GM23338 (cell line): ENCODE measurements at regions not wholly inside any gene's neighbourhood (a gene's known extent, or its start where the extent isn't known, plus 50 kb on each side); places are given as distances from the start of the nearest gene placed in this dataset.

Source experiments
- ATAC-seq: fragments of 200-7000 bp; cut with Tn5 transposase; 3 replicates; pipeline ENCODE4 v1.9.1; 2020
- DNase-seq: peaks from one replicate; pipeline ENCODE4 v3.0.0-alpha.2; 2015; ENCODE audit warnings: low spot score
- H2AFZ ChIP-seq: fragments of 200-600 bp; sonication (generic); 2 replicates; pipeline ENCODE4 v1.8.0; 2016; ENCODE audit warnings: antibody characterized with exemption, mild to moderate bottlenecking, moderate library complexity
- H3F3A ChIP-seq: fragments of 200-600 bp; sonication (generic); replicated peaks from 2 replicates; pipeline ENCODE4 v1.8.0; 2017; ENCODE audit warnings: antibody characterized with exemption, mixed run types, low read depth
- H3K27ac ChIP-seq: fragments of 200-600 bp; sonication (generic); 2 replicates; pipeline ENCODE4 v1.6.1; 2016; ENCODE audit warnings: low read depth
- H3K27me3 ChIP-seq: fragments of 200-600 bp; sonication (generic); 2 replicates; pipeline ENCODE4 v1.8.0; 2016; ENCODE audit warnings: mild to moderate bottlenecking, mixed run types, moderate library complexity; ENCODE audit not compliant: insufficient read depth
- H3K36me3 ChIP-seq: fragments of 200-600 bp; sonication (generic); 2 replicates; pipeline ENCODE4 v1.8.0; 2016; ENCODE audit warnings: mild to moderate bottlenecking; ENCODE audit not compliant: insufficient read depth
- H3K4me1 ChIP-seq: fragments of 200-600 bp; sonication (generic); 2 replicates; pipeline ENCODE4 v1.8.0; 2016; ENCODE audit warnings: mild to moderate bottlenecking, moderate library complexity; ENCODE audit not compliant: insufficient read depth
- H3K4me2 ChIP-seq: fragments of 200-600 bp; sonication (generic); 2 replicates; pipeline ENCODE4 v1.7.1; 2017; ENCODE audit warnings: mixed run types
- H3K4me3 ChIP-seq: fragments of 200-600 bp; sonication (generic); 2 replicates; pipeline ENCODE4 v1.6.1; 2016; ENCODE audit warnings: mixed run types
- H3K79me2 ChIP-seq: fragments of 200-600 bp; sonication (generic); replicated peaks from 2 replicates; pipeline ENCODE4 v1.8.0; 2017; ENCODE audit warnings: mild to moderate bottlenecking; ENCODE audit not compliant: insufficient read depth
- H3K9me2 ChIP-seq: fragments of 200-600 bp; sonication (generic); 2 replicates; pipeline ENCODE4 v1.8.0; 2017; ENCODE audit not compliant: insufficient read depth
- H4K20me1 ChIP-seq: fragments of 200-600 bp; sonication (generic); replicated peaks from 2 replicates; pipeline ENCODE4 v1.8.0; 2017; ENCODE audit warnings: mild to moderate bottlenecking; ENCODE audit not compliant: insufficient read depth
- H3K27ac Mint-ChIP-seq: 2 replicates; pipeline ENCODE4 v1.8.0; 2020; ENCODE audit warnings: inconsistent platforms, mild to moderate bottlenecking, moderate library complexity, mixed read lengths
- H3K27me3 Mint-ChIP-seq: 3 replicates; pipeline ENCODE4 v1.8.0; 2022; ENCODE audit warnings: low read depth, mild to moderate bottlenecking, moderate library complexity, mixed read lengths, inconsistent platforms; ENCODE audit not compliant: insufficient read depth, poor library complexity
- H3K36me3 Mint-ChIP-seq: 3 replicates; pipeline ENCODE4 v1.8.0; 2021; ENCODE audit warnings: low read depth, mild to moderate bottlenecking, inconsistent platforms, moderate library complexity, mixed read lengths
- H3K4me1 Mint-ChIP-seq: 3 replicates; pipeline ENCODE4 v1.8.0; 2020; ENCODE audit warnings: mild to moderate bottlenecking, inconsistent platforms, mixed read lengths
- H3K4me3 Mint-ChIP-seq: 3 replicates; pipeline ENCODE4 v1.8.0; 2021; ENCODE audit warnings: moderate library complexity, mild to moderate bottlenecking, inconsistent platforms, mixed read lengths
- H3K9me3 Mint-ChIP-seq: 3 replicates; pipeline ENCODE4 v1.8.0; 2020; ENCODE audit warnings: moderate library complexity, mild to moderate bottlenecking, inconsistent platforms, mixed read lengths
- CREB1 ChIP-seq: fragments of 250-450 bp; sonication (Bioruptor Pico); IDR thresholded peaks from 2 replicates; pipeline ENCODE4 v1.5.0; 2020; ENCODE audit warnings: low read depth, mild to moderate bottlenecking, moderate library complexity
- EZH2 ChIP-seq: fragments of 200-600 bp; sonication (generic); IDR thresholded peaks from one replicate; pipeline ENCODE4 v1.8.0; 2017; ENCODE audit warnings: antibody characterized with exemption, mild to moderate bottlenecking, low read depth; ENCODE audit not compliant: unreplicated experiment
- EZH2phosphoT487 ChIP-seq: fragments of 200-600 bp; sonication (generic); IDR thresholded peaks from one replicate; pipeline ENCODE4 v1.8.1; 2018; ENCODE audit warnings: antibody characterized with exemption; ENCODE audit not compliant: unreplicated experiment
- JUNB ChIP-seq: IDR thresholded peaks from one replicate; pipeline ENCODE4 v1.6.1; 2016; ENCODE audit warnings: antibody characterized with exemption; ENCODE audit not compliant: unreplicated experiment
- NANOG ChIP-seq: IDR thresholded peaks from 2 replicates; pipeline ENCODE4 v1.6.1; 2016; ENCODE audit warnings: antibody characterized with exemption, borderline replicate concordance
- POLR2AphosphoS5 ChIP-seq: IDR thresholded peaks from 2 replicates; pipeline ENCODE4 v1.6.1; 2016; ENCODE audit warnings: antibody characterized with exemption, low read depth
- STAT1 ChIP-seq: IDR thresholded peaks from one replicate; pipeline ENCODE4 v1.6.1; 2016; ENCODE audit warnings: antibody characterized with exemption; ENCODE audit not compliant: unreplicated experiment
- ZNF114 ChIP-seq: fragments of 250-450 bp; sonication (Bioruptor Pico); IDR thresholded peaks from 2 replicates; pipeline ENCODE4 v1.5.0; 2020; ENCODE audit warnings: mild to moderate bottlenecking, moderate library complexity
- ZNF331 ChIP-seq: fragments of 250-450 bp; sonication (Bioruptor Pico); IDR thresholded peaks from 2 replicates; pipeline ENCODE4 v1.5.0; 2020; ENCODE audit warnings: low read depth, mild to moderate bottlenecking, moderate library complexity
- TF ChIP-seq, protein P1 (sequence below): fragments of 250-450 bp; sonication (Bioruptor Pico); IDR thresholded peaks from 2 replicates; pipeline ENCODE4 v1.5.0; 2020; ENCODE audit warnings: mild to moderate bottlenecking, moderate library complexity
- TF ChIP-seq, protein P2 (sequence below), 2 experiments: fragments of 200-600 bp in 1 of 2; sonication (generic) in 1 of 2; conservative IDR thresholded peaks; 2 replicates each; pipeline versions ENCODE4 v1.5.1 to v1.6.1; 2016 to 2017; ENCODE audit warnings: antibody characterized with exemption in 2 of 2, low read depth in 2 of 2, mild to moderate bottlenecking in 2 of 2, moderate library complexity in 1 of 2
- TF ChIP-seq, protein P3 (sequence below): IDR thresholded peaks from one replicate; pipeline ENCODE4 v1.6.1; 2018; ENCODE audit warnings: antibody characterized with exemption; ENCODE audit not compliant: unreplicated experiment
- TF ChIP-seq, protein P4 (sequence below): IDR thresholded peaks from 2 replicates; pipeline ENCODE4 v1.6.1; 2016; ENCODE audit warnings: antibody characterized with exemption

DNA sequence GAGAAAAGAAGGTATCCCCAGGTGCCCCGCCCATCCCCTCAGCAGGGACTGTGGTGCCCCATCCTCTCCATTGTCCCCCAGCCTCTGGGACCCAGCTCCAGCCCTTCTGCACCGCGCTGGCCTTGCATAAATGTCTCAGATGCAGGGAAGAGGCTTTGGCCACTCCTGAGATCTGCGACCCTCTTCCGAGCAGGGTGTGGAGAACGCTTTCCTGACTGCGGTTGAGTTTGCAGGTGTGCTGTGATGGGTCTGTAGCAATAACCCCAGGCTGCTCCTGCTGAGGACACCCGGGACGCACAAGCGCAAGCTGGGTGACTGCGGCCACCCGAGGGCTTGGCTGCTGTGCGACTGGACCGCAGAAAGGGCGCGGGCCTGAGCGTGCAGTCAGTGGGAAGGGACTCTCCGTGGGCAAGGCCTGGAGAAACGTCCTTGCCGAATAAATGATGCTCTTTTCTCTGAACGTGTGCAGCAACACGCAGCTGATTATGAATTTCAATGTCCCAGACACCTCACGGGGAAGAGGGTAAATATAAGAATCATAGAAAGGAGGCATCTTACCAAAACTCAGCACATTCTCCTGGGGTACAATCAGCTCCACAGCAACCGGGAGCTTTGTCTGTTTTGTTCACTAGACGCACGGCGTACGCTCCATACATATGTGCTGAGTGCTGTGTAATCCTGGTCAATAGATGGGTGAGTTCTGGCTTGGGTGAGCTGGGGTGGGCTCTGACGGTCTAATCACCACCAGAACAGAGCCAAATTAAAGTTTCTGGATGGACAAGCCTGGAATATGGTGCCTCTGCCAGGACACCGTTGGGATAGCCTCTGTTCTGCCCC, 67.5 kb upstream of the ZNF516 start:
- H3K4me3 ChIP-seq = no peak overlapping the region
- TF ChIP-seq EZH2 (no peak), EZH2phosphoT487 (no peak), JUNB (no peak), STAT1 (no peak), ZNF331 (CRISPR knock-in tag) (no peak), CREB1 (no peak), POLR2AphosphoS5 (no peak), NANOG (no peak), ZNF114 (no peak)
- TF ChIP-seq, protein P1, sequence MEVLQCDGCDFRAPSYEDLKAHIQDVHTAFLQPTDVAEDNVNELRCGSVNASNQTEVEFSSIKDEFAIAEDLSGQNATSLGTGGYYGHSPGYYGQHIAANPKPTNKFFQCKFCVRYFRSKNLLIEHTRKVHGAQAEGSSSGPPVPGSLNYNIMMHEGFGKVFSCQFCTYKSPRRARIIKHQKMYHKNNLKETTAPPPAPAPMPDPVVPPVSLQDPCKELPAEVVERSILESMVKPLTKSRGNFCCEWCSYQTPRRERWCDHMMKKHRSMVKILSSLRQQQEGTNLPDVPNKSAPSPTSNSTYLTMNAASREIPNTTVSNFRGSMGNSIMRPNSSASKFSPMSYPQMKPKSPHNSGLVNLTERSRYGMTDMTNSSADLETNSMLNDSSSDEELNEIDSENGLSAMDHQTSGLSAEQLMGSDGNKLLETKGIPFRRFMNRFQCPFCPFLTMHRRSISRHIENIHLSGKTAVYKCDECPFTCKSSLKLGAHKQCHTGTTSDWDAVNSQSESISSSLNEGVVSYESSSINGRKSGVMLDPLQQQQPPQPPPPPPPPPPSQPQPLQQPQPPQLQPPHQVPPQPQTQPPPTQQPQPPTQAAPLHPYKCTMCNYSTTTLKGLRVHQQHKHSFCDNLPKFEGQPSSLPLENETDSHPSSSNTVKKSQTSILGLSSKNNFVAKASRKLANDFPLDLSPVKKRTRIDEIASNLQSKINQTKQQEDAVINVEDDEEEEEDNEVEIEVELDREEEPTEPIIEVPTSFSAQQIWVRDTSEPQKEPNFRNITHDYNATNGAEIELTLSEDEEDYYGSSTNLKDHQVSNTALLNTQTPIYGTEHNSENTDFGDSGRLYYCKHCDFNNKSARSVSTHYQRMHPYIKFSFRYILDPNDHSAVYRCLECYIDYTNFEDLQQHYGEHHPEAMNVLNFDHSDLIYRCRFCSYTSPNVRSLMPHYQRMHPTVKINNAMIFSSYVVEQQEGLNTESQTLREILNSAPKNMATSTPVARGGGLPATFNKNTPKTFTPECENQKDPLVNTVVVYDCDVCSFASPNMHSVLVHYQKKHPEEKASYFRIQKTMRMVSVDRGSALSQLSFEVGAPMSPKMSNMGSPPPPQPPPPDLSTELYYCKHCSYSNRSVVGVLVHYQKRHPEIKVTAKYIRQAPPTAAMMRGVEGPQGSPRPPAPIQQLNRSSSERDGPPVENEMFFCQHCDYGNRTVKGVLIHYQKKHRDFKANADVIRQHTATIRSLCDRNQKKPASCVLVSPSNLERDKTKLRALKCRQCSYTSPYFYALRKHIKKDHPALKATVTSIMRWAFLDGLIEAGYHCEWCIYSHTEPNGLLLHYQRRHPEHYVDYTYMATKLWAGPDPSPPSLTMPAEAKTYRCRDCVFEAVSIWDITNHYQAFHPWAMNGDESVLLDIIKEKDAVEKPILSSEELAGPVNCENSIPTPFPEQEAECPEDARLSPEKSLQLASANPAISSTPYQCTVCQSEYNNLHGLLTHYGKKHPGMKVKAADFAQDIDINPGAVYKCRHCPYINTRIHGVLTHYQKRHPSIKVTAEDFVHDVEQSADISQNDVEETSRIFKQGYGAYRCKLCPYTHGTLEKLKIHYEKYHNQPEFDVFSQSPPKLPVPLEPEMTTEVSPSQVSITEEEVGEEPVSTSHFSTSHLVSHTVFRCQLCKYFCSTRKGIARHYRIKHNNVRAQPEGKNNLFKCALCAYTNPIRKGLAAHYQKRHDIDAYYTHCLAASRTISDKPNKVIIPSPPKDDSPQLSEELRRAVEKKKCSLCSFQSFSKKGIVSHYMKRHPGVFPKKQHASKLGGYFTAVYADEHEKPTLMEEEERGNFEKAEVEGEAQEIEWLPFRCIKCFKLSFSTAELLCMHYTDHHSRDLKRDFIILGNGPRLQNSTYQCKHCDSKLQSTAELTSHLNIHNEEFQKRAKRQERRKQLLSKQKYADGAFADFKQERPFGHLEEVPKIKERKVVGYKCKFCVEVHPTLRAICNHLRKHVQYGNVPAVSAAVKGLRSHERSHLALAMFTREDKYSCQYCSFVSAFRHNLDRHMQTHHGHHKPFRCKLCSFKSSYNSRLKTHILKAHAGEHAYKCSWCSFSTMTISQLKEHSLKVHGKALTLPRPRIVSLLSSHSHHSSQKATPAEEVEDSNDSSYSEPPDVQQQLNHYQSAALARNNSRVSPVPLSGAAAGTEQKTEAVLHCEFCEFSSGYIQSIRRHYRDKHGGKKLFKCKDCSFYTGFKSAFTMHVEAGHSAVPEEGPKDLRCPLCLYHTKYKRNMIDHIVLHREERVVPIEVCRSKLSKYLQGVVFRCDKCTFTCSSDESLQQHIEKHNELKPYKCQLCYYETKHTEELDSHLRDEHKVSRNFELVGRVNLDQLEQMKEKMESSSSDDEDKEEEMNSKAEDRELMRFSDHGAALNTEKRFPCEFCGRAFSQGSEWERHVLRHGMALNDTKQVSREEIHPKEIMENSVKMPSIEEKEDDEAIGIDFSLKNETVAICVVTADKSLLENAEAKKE = no peak
- TF ChIP-seq, protein P2, sequence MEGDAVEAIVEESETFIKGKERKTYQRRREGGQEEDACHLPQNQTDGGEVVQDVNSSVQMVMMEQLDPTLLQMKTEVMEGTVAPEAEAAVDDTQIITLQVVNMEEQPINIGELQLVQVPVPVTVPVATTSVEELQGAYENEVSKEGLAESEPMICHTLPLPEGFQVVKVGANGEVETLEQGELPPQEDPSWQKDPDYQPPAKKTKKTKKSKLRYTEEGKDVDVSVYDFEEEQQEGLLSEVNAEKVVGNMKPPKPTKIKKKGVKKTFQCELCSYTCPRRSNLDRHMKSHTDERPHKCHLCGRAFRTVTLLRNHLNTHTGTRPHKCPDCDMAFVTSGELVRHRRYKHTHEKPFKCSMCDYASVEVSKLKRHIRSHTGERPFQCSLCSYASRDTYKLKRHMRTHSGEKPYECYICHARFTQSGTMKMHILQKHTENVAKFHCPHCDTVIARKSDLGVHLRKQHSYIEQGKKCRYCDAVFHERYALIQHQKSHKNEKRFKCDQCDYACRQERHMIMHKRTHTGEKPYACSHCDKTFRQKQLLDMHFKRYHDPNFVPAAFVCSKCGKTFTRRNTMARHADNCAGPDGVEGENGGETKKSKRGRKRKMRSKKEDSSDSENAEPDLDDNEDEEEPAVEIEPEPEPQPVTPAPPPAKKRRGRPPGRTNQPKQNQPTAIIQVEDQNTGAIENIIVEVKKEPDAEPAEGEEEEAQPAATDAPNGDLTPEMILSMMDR (conservative IDR thresholded peaks at IDR 0.05; ENCODE audit: low read depth in 2 of 2) = no peak
- TF ChIP-seq, protein P3, sequence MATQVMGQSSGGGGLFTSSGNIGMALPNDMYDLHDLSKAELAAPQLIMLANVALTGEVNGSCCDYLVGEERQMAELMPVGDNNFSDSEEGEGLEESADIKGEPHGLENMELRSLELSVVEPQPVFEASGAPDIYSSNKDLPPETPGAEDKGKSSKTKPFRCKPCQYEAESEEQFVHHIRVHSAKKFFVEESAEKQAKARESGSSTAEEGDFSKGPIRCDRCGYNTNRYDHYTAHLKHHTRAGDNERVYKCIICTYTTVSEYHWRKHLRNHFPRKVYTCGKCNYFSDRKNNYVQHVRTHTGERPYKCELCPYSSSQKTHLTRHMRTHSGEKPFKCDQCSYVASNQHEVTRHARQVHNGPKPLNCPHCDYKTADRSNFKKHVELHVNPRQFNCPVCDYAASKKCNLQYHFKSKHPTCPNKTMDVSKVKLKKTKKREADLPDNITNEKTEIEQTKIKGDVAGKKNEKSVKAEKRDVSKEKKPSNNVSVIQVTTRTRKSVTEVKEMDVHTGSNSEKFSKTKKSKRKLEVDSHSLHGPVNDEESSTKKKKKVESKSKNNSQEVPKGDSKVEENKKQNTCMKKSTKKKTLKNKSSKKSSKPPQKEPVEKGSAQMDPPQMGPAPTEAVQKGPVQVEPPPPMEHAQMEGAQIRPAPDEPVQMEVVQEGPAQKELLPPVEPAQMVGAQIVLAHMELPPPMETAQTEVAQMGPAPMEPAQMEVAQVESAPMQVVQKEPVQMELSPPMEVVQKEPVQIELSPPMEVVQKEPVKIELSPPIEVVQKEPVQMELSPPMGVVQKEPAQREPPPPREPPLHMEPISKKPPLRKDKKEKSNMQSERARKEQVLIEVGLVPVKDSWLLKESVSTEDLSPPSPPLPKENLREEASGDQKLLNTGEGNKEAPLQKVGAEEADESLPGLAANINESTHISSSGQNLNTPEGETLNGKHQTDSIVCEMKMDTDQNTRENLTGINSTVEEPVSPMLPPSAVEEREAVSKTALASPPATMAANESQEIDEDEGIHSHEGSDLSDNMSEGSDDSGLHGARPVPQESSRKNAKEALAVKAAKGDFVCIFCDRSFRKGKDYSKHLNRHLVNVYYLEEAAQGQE = no peak
- TF ChIP-seq, protein P4, sequence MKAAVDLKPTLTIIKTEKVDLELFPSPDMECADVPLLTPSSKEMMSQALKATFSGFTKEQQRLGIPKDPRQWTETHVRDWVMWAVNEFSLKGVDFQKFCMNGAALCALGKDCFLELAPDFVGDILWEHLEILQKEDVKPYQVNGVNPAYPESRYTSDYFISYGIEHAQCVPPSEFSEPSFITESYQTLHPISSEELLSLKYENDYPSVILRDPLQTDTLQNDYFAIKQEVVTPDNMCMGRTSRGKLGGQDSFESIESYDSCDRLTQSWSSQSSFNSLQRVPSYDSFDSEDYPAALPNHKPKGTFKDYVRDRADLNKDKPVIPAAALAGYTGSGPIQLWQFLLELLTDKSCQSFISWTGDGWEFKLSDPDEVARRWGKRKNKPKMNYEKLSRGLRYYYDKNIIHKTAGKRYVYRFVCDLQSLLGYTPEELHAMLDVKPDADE = no peak
- H3K27ac ChIP-seq = no peak overlapping the region
- peaks cover 4% of the 10 kb centered on the region for H3K4me1 ChIP-seq
- no peak overlapping the region for H3K4me2 ChIP-seq
- H3K36me3 ChIP-seq = no peaks in the 10 kb centered on the region; the same call in 1 of the 2 replicates
- Mint-ChIP-seq H3K27me3 (peaks cover 10% of the 10 kb centered on the region), H3K4me1 (peaks cover 12% of the 10 kb centered on the region), H3K4me3 (no peak overlapping the region), H3K9me3 (no peaks in the 10 kb centered on the region), H3K36me3 (no peaks in the 10 kb centered on the region), H3K27ac (no peak overlapping the region)
- ATAC-seq (no peak), DNase-seq (no peak)
- no peaks in the 10 kb centered on the region for H4K20me1 ChIP-seq
- peaks cover 12% of the 10 kb centered on the region; the same call in 1 of the 2 replicates for H3K9me2 ChIP-seq
- no peak overlapping the region for H2AFZ ChIP-seq
- no peaks in the 10 kb centered on the region for H3F3A ChIP-seq
- H3K27me3 ChIP-seq = no peaks in the 10 kb centered on the region
- H3K79me2 ChIP-seq = no peaks in the 10 kb centered on the region
